ENCODE measurements at regions not wholly inside any gene's neighbourhood (a gene's known extent, or its start where the extent isn't known, plus 50 kb on each side); places are given as distances from the start of the nearest gene placed in this dataset.

GRCh38 chrX:40973619-40974018 is 111.6 kb upstream of the USP9X start:
- TF ChIP-seq CTCF (IDR thresholded peaks at IDR 0.05) (no peak), POLR2A (IDR thresholded peaks at IDR 0.05) (no peak), POLR2AphosphoS5 (IDR thresholded peaks at IDR 0.05; ENCODE audit: insufficient read depth in 1 of 2, low read depth in 1 of 2) (no peak)
